Activated CD4-positive, CD25-positive, alpha-beta regulatory T cell treated with anti-CD3 and anti-CD28 coated beads, Interleukin-2, amount 50 U/mL, for 72 hours (primary cell): ENCODE measurements at regions not wholly inside any gene's neighbourhood (a gene's known extent, or its start where the extent isn't known, plus 50 kb on each side); places are given as distances from the start of the nearest gene placed in this dataset.

Experiments used
- DNase-seq: peaks from one replicate; pipeline ENCODE4 v3.0.0; 2021

DNA sequence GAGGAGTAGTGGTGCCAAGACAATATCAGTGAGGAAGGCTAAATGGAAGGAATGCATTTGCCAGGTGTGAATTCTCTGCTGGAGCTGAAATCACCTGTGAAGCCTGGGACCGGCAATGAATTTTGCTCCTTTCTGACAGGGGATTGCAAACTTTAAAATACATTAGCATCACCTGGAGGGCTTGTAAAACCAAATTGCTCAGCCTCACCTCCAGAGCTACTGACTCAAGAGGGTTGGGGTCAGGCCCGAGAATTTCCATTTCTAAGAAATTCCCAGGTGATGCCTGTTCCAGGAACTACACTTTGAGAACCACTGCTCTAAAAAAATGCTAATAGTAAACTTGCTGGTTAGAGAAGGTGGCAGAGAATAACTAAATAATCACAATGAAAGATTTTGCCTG is 445.6 kb upstream of the RBMS3 start:
- DNase-seq: no peak

DNA sequence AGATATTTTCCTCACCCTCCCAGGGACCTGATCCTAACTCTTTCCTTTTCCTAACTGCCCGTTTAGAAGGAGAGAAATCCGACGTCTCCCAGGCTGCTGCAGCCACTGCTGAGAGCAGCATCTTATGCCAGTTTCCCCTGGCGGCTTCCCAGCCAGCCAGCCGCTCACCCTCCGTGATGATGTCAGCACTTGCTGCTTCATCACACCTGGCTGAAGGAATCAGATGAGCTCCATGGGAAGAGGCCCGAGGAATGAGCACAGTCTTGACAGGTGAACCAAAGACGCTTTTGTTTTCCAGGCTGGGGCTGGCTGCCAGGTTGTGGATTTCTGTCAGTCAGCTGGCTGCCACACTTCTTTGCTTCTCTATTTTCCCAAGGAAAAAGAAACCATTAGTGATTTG is 445.1 kb upstream of the RBMS3 start:
- DNase-seq: no peak

DNA sequence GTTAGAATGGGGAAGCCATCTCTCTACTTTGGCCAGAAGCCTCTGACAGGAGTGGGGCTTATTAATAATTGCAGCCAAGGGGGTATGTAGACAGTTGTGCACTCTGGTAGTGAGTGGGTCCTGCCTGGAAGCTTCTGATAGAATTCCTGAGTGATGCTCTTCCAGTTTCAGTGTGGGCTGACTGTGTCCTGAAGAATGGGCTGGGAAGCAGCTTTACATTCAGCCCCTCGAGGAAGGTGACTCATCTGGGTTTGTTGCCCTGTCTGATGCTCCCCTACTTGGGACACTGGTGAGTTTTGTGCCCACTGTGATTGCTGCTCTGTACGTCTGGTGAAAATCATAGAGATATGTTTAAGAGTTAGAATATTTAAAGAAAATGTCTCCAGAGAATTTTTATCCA is 444.7 kb upstream of the RBMS3 start:
- no peak for DNase-seq

DNA sequence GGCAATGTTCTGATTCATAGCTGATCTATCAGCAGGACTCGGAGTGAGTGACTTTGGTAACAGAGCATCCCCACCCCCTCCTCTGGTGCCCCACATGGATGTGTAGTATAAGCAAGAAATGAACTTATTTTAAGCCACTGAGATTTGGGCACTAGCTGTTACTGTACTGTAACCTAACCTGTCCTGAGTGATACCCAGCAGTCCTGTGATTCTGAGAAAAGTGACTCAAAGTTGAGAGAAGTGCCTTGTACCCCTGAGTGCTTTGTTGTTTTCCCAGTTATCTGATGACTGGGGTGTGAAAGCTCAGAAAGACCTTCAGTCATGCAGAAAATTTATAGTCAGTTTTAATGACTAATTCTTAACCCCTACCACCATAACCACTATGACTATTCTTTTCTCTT is 439.9 kb upstream of the RBMS3 start:
- peak; percentile 37 for DNase-seq

DNA sequence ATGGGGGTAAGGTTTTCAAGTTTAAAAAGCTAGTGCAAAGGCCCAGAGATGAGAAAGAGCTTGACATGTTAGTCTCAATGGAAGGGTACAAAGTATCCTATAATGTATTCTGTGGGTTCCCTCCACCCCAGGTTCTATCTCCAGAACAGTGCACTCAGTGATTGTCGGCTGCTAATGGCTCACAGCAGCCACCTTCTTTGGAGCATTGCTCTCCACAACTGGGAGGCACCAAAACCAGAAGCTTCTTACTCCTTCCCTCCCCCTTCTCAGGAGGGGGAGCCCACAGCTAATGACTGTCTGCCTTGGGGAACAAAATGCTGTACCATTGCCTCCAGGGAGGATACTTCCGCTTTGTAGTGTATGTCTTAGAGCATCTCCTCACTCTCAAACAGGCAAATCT is 439.4 kb upstream of the RBMS3 start:
- DNase-seq: no peak

DNA sequence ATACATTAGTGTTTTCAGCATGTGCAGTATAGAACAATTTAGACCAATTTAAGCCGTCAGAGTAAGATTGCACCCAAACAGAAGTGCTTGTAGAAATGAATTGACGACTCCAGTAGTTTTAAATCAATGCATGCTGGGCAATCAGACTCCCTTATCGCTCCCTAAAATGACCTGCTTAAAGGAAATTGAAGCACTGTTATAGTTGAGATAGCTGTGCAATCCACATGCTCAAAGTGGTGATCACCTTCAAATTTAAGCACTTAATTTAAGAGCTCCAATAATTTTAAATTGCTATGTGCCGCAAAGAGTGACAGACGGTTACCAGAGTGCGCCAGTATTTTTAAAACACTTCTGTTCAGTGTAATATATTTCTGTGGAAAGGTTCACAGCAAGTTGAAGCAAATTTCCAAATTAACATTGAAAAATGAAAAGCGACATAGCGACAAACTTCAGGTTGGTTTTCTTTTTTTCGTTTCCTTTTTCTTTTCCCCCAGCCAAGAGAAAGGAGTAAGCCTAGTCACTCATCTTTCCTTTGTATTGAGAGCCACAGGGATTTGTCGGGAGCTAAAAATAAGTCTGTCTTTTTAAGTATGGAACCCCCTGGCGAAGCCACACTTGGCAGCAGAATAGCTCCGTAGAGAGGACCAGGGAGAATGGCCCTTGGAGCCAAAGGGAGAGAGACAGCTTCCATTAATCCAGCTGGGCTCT is 436.4 kb upstream of the RBMS3 start:
- no peak for DNase-seq

DNA sequence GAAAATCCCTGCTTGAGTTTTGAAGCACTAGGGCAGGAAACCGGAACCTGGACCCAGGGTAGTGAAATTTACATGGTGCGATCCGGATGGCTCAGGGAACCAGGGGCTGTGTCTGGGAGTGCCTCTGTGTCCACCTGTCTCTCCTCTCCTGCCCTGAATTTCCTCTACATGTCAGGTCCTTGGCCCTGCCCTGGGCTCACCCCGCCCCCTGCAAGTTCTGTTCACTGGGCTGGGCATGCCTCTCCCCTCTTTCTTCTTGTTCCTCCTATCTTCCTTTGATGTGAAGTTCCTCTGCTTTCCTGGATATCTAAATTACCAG is 435.9 kb upstream of the RBMS3 start:
- no peak for DNase-seq

DNA sequence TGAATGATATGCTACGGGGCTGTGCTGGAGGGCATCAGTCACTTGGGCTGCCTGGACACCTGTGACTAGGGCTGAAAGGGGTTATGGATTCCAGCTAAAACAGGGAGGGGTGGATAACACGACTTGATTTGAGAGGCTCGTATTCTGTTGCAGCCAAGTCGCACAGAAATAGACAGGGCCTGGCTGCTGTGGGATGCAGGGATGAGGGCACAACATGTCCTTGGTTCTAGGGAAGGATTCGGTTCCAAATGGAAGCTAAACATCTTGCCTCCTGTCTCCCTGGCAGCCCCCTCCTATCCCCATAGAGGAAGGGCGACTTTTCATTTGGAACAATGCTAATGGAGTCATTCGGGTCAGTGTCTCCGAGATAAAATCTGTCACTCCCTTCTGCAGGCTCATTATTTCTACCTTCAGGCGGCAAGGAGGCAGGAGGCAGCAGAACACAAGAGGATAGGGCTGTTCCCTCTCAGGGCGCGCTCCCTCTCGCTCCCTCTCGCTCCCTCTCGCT is 433.8 kb upstream of the RBMS3 start:
- DNase-seq: no peak

DNA sequence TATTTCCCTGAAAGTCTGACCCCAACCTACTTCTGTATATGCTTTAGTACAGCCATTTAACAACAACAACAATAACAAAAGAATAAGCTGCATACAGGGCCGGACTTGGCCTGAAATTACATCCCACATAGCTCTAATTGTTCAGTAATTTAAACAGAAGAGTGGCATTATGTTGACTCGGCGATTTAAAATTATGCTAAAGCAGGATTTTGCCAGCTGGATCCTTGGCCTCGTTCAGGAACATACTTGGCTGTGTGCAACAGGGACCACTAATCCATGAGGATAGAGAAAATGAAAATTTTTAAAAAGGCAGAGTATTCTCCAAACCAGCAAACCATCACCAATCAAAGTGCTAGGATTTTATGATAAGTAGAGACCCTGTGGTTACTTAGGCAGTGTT is 433.1 kb upstream of the RBMS3 start:
- no peak for DNase-seq

DNA sequence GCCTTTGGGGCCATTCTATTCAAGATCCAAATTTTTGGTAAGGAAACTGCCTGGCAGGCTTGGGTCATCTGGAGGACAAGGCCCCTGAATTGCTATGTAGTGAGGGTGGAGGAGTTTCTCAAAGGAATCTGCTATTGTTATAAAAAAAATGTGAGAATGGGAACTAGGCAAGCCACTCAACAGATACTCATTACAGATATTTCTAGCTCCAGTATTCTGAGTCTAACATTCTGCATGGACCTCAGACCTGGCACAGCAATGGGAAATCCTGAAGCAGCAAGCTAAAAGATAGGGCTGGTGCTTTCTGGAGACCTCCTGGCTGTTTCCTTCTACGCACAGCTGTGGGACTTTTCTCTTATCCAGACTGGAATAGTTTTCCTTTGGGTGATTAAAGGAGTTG is 430.7 kb upstream of the RBMS3 start:
- DNase-seq: no peak

DNA sequence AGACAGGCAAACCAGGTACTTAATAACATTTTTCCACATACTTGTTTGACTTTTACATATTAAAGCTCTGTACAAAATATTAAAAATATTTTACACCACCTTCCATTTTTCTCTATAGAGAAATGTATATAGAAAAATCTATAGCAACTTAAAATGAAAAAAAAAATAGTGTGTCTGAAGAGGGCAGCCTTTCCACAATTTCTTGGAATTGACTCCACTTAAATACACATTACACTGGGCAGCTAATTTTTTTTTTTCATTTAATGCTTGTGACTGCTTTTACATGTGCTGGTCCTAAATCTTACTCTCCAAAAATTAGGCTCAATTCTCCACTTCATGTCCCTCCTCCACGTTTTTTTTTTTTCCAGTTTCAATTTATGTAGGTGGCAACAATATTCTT is 427.0 kb upstream of the RBMS3 start:
- no peak for DNase-seq

DNA sequence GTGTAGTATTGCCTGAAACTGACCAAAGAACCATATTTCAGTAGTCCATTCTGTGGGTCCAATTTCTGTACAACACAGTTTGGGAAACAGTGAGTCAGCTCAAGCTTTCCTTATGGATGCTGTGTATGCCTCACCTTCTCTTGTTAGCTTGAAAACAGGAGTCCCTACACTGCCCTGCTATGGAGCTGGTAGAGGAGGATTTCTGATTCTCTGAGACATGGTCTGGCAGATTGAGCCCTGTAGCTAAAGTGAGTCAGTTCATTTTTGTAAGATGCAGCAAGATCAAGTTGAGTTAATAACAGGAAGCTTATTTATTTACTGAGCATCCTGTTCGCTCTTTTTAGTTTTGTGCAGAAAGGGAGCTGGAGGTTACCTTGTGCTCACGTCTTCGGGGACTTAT is 424.1 kb upstream of the RBMS3 start:
- DNase-seq: no peak

DNA sequence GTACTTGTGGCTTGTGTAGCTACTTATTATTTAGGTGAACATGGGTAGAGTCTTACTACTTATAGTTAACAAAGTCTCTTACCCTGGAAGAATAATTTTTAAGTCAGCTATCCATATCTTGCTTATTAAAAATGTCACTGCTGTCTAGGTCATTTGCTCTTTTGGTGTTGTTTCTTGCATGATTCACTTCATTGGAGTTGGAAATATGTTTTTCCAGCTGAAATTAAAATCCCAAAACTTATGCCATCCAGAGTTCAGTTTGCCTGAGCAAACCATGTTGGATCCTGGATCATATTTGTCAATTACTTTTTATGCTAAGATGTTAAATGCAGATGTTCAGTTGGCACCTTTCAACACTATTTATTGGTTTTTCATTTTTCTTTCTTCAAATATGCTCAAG is 421.0 kb upstream of the RBMS3 start:
- no peak for DNase-seq

DNA sequence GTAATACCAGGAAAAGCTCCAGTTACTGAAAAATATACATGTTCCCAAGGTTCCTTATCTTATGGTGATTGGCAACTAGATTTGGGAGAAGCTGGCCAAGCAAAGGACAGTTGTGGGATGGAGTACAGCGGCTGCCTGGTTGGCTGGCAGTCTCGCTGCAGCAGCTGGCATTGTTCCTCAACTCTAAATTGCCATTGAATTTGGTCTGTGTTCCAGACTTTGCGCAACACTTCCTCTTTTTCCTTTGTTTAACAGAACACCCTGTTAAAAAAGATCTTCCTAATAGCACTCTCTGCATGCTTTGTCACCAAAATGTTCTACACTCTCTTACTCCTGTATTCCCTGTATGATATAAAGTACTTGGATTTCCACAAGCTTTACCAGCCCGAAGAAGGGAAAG is 420.6 kb upstream of the RBMS3 start:
- DNase-seq: no peak

DNA sequence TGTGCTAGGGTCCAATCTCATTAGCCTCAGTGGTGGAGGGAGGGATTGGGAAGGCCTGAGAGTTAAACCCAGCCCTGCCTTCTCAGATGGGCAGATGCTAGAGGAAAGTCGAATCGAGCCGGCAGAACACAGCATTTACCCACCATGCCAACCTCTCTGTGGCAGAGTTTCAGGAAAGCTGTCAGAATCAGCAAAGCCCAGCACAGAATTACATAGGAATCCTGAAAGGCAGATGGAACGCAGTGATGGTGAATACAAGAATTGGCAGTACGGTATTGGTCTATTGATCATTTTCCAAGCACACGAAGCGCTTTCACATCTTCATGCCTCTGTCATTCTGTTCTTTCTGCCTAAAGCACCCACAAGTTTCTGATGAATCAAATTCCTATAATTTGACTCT is 417.7 kb upstream of the RBMS3 start:
- no peak for DNase-seq

DNA sequence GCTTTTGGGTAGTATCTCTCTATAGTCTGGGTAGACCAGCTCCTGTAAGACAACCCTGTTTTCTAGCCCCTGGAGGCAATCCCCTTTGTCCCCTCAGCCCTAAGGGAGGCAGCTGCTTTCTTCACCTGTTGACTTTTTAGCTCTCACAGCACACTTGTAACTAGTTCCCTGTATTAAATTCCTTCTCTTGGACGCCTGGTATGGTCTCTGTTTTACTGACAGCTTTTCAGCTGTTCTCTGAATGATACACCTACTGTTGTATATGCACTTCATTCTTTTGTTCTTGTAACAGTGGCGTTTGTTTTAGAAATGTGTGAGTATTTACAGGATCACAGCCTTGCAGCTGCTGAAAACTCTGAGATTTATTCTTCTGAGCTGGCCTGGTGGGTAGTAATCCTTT is 413.0 kb upstream of the RBMS3 start:
- DNase-seq: no peak

DNA sequence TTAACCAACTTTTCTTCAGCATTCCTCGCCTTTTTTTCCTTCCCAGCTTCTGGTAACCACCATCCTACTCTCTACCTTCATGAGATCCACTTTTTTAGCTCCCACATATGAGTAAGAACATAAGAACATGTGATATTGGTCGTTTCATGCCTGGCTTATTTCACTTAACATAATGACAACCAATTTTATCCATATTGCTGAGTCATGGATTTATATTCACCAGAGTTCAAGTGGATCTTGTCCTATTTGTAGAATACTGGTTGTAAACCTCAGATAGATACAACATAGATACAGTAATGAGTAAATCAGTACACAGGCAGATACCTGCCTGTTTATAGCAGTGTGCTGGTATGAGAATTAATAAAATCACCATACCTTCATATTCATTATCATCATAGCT is 412.0 kb upstream of the RBMS3 start:
- DNase-seq: no peak

DNA sequence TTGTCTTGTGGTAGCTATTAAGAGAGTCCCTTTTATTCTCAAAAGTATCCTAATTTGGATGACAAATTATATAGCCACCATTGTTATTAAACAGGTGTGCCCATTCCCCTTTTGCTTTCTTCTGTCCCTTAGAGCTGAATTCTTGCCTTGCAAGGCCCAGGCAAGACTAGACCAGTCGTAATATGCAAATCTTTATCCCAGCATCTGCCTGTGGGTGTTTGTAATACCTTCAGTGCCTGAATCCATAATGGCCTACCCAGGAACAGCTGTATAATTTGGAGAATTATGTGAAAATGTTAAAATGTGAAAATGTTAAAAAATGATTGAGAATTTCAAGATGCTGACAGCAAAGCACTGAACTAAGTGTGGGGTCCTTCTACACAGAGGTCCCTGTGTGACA is 403.0 kb upstream of the RBMS3 start:
- no peak for DNase-seq

DNA sequence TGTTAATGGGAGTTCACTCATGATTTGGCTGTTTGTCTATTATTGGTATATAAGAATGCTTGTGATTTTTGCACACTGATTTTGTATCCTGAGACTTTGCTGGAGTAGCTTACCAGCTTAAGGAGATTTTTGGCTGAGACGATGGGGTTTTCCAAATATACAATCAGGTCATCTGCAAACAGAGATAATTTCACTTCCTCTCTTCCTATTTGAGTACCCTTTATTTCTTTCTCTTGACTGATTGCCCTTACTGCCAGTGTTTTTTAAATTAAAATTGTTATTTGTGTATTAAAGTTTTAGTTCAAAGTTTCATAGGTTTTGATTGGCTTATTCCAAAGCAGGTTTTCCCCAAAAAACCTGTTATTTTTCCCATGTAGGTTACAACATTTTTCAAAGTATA is 390.5 kb upstream of the RBMS3 start:
- DNase-seq: no peak

DNA sequence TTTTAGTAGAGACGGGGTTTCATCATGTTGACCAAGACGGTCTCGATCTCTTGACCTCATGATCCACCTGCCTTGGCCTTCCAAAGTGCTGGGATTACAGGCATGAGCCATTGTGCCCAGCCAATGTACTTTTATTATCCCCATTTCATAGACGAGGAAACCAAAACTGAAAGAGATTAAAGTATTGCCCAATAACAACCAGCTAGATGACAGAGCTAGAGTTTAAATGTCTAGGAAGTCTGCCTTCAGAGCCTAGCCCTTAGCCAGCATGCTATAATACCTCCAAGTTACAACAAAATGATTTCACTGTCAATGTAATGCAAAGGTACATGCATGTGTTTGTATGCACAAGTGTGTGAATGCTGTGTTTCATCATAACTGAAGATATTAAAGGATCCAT is 389.4 kb upstream of the RBMS3 start:
- no peak for DNase-seq

DNA sequence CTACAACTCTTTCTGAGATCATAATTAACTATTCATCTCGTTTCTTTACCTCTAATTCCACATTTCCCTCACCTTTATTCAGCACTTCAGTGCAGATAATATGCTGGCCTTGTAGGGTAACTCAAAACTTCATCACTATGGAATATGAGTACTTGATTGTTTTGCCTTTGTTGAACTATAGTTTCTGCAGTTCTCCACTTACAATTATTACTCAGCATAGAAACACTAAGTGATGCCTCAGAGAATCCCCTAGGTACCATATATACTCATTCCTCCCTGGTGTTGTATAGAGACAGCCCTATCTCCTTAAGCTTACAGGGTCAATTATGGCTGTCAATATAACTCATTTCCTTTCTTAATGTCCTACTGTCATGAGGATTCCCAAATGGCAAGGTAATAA is 380.6 kb upstream of the RBMS3 start:
- no peak for DNase-seq

DNA sequence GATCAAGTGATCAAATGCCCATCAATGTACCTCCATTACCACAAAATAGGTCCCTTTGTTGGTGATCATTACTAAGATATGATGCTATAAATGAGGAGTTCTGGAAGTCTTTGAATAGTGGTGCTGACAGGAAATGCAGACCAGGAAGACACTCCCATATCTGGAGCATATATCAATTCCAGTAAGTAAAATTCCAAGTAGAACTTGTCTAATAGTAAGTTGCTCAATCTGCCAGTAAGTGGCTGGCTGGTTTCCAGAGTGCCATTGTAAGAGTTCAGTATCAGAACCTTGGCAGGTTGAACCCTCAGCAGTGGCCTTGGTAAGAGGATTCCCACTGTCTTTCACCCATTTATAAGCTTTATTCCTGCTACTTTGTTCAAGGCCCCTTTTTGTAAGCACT is 379.9 kb upstream of the RBMS3 start:
- DNase-seq: no peak

DNA sequence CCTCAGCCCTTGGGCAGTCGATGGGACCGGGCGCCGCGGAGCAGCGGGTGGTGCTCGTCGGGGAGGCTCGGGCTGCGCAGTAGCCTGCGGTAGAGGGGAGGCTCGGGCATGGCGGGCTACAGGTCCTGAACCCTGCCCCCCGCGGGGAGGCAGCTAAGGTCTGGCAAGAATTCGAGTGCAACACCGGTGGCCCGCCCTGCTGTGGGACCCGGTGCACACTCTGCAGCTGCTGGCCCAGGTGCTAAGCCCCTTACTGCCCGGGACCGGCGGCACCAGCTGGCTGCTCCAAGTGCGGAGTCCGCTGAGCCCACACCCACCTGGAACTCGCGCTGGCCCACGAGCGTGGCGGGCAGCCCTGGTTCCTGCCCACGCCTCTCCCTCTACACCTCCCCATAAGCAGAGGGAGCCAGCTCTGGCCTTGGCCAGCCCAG is 377.7 kb upstream of the RBMS3 start:
- no peak for DNase-seq

DNA sequence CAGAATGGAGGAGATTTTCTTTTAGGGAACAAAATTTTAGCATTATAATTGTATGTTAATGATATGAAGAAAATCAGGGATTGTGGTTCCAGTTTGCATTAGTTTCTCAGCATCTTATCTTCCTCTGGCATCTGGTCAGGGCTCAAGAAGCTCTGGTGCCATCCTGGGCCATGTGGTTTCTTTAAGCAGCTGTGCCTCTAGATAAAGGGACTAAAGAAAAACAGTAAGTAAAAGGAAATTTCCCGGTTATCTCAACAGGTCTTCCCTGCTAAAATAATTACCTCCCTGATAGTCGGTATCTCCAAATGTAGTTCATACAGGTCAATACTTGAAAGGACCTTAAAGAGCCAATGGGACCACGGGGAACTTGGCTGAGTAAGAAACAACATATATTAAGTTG is 375.1 kb upstream of the RBMS3 start:
- DNase-seq: no peak

DNA sequence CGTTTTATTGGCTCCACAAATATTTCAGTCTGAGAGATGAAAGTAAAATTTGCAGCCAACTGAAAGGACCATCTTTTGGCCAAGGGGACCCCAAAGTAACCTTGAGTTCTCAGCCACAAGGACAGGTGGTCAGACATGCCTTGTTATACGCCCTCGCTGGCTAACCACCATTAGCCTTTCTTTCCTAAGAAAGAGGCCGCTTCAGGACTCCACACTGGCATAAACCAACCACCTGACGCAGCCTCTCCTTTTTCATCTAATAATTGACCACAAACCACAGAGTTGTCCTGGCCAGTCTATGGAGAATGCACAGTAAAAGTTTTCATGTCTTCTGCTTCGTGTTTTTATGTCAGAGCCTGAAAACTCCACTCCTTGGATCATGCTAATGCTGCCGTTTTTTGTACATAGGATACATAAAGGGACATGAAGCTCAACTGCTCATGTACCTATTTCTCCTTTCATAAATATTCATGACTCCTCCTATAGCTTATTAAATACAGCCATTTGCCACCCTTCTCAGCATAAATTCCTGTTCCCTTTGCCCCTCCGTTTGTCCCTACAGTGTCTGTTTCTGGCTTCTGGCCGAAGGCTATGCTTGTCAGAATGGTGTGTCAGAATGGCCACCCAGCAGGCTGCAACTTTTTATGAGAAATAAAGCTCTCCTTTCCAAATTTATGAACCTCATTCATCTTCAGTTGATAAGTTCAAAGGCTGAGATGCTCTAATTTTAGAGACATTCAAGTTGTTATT is 374.1 kb upstream of the RBMS3 start:
- no peak for DNase-seq
